H1 (cell line): ENCODE measurements at regions not wholly inside any gene's neighbourhood (a gene's known extent, or its start where the extent isn't known, plus 50 kb on each side); places are given as distances from the start of the nearest gene placed in this dataset.

Experiments used
- CBX8 ChIP-seq: fragments of 300-800, 300-1000 bp; sonication (generic); IDR thresholded peaks from 2 replicates; pipeline ENCODE4 v1.7.1; 2016; ENCODE audit warnings: low read depth, low read length, borderline replicate concordance
- CEBPB ChIP-seq: IDR thresholded peaks from 2 replicates; pipeline ENCODE4 v1.6.1; 2012; ENCODE audit warnings: low read depth, low read length
- KDM1A ChIP-seq: fragments of 200-600, 300-600 bp; sonication (generic); IDR thresholded peaks from 2 replicates; pipeline ENCODE4 v1.7.1; 2016; ENCODE audit warnings: mild to moderate bottlenecking, low read length, borderline replicate concordance

GRCh38 chr3:86624192-86624591 is 366.8 kb downstream of the VGLL3 start (continued):
- TF ChIP-seq CEBPB (no peak), KDM1A (no peak), CBX8 (no peak)
